ENCODE measurements at regions not wholly inside any gene's neighbourhood (a gene's known extent, or its start where the extent isn't known, plus 50 kb on each side); places are given as distances from the start of the nearest gene placed in this dataset.

- Mint-ChIP-seq H3K9me3 (no peaks in the 10 kb centered on the region), H3K4me1 (ENCODE audit: low read depth) (no peaks in the 10 kb centered on the region), H3K4me3 (no peak overlapping the region), H3K27ac (no peak overlapping the region), H3K36me3 (ENCODE audit: low read depth) (no peaks in the 10 kb centered on the region), H3K27me3 (no peaks in the 10 kb centered on the region)
- Histone ChIP-seq H3K9me3 (ENCODE audit: control insufficient read depth in 1 of 2, insufficient read depth in 1 of 2, low read length in 2 of 2) (no peaks in the 10 kb centered on the region), H3K36me3 (ENCODE audit: insufficient read depth, low read length) (no peaks in the 10 kb centered on the region), H3K4me3 (ENCODE audit: low read length) (no peak overlapping the region), H3K27ac (ENCODE audit: low read depth in 1 of 2, low read length in 2 of 2) (no peak overlapping the region), H3K27me3 (ENCODE audit: control insufficient read depth in 1 of 2, insufficient read depth in 2 of 2, low read length in 2 of 2) (no peaks in the 10 kb centered on the region), H3K4me1 (ENCODE audit: insufficient read depth, low read length) (no peaks in the 10 kb centered on the region)
- intact Hi-C loops (cut with DNase I, micrococcal nuclease): no loop called here
- TF ChIP-seq CTCF (IDR thresholded peaks at IDR 0.05): no peak
- POLR2A ChIA-PET: no interaction called here
- CTCF ChIA-PET: interaction anchor here (1.6 kb wide), 1 partner anchor 9 kb away, joined by 3 read pairs; no protein-coding TSS in a partner anchor
- DNase-seq (no peak), ATAC-seq (ENCODE audit: poor library complexity) (no peak)
These were observed 566.9 kb downstream of the BCL11A start for GRCh38 chr2:59986511-59986910.

- ATAC-seq (ENCODE audit: poor library complexity): no peak
- H3K36me3 ChIP-seq (ENCODE audit: insufficient read depth, low read length): no peaks in the 10 kb centered on the region
- intact Hi-C loops (cut with DNase I, micrococcal nuclease): no loop called here
- no peaks in the 10 kb centered on the region for H3K9me3 ChIP-seq (ENCODE audit: control insufficient read depth in 1 of 2, insufficient read depth in 1 of 2, low read length in 2 of 2)
- no peaks in the 10 kb centered on the region for H3K9me3 Mint-ChIP-seq
- POLR2A ChIA-PET: no interaction called here
- TF ChIP-seq CTCF (IDR thresholded peaks at IDR 0.05): no peak
- no peak for DNase-seq
- no peaks in the 10 kb centered on the region for H3K4me1 Mint-ChIP-seq (ENCODE audit: low read depth)
- H3K27me3 ChIP-seq (ENCODE audit: control insufficient read depth in 1 of 2, insufficient read depth in 2 of 2, low read length in 2 of 2): no peaks in the 10 kb centered on the region
- no peaks in the 10 kb centered on the region for H3K4me1 ChIP-seq (ENCODE audit: insufficient read depth, low read length)
- CTCF ChIA-PET: interaction anchor here (1.6 kb wide), 1 partner anchor 8 kb away, joined by 3 read pairs; no protein-coding TSS in a partner anchor
- H3K4me3 ChIP-seq (ENCODE audit: low read length): no peak overlapping the region
- H3K36me3 Mint-ChIP-seq (ENCODE audit: low read depth): no peaks in the 10 kb centered on the region
- no peak overlapping the region for H3K27ac Mint-ChIP-seq
- H3K27ac ChIP-seq (ENCODE audit: low read depth in 1 of 2, low read length in 2 of 2): no peak overlapping the region
- no peak overlapping the region for H3K4me3 Mint-ChIP-seq
- no peaks in the 10 kb centered on the region for H3K27me3 Mint-ChIP-seq
These were observed 567.5 kb downstream of the BCL11A start for GRCh38 chr2:59985923-59986322.

- no peak for TF ChIP-seq CTCF (IDR thresholded peaks at IDR 0.05)
- intact Hi-C loops (cut with DNase I, micrococcal nuclease): no loop called here
- Histone ChIP-seq H3K27ac (ENCODE audit: low read depth in 1 of 2, low read length in 2 of 2) (no peak overlapping the region), H3K9me3 (ENCODE audit: control insufficient read depth in 1 of 2, insufficient read depth in 1 of 2, low read length in 2 of 2) (peaks cover 0 to 3% of the 10 kb centered on the region in 2 experiments), H3K27me3 (ENCODE audit: control insufficient read depth in 1 of 2, insufficient read depth in 2 of 2, low read length in 2 of 2) (no peaks in the 10 kb centered on the region), H3K4me3 (ENCODE audit: low read length) (no peak overlapping the region), H3K36me3 (ENCODE audit: insufficient read depth, low read length) (no peaks in the 10 kb centered on the region), H3K4me1 (ENCODE audit: insufficient read depth, low read length) (no peaks in the 10 kb centered on the region)
- ChIA-PET POLR2A (interaction anchor here (1.4 kb wide), 1 partner anchor 86 kb away, joined by 4 read pairs; no protein-coding TSS in a partner anchor), CTCF (no interaction called here)
- Mint-ChIP-seq H3K27me3 (no peaks in the 10 kb centered on the region), H3K9me3 (no peaks in the 10 kb centered on the region), H3K4me1 (ENCODE audit: low read depth) (peaks cover 8% of the 10 kb centered on the region), H3K27ac (no peak overlapping the region), H3K36me3 (ENCODE audit: low read depth) (no peaks in the 10 kb centered on the region), H3K4me3 (no peak overlapping the region)
- ATAC-seq (ENCODE audit: poor library complexity) (no peak), DNase-seq (no peak)
These were observed 579.2 kb downstream of the BCL11A start for GRCh38 chr2:59974051-59974766.

Measured in CD4-positive, alpha-beta T cell (primary cell).